GM18517 (cell line): ENCODE measurements at regions not wholly inside any gene's neighbourhood (a gene's known extent, or its start where the extent isn't known, plus 50 kb on each side); places are given as distances from the start of the nearest gene placed in this dataset.

ENCODE experiments used
- ATAC-seq: cut with Tn5 transposase; IDR thresholded peaks from one replicate; pipeline ENCODE4 v1.9.1; 2021; ENCODE audit warnings: mild to moderate bottlenecking, moderate library complexity; ENCODE audit not compliant: unreplicated experiment

GRCh38 chrX:9189286-9189685 lies 155.4 kb upstream of the FAM9B start:
- no peak for ATAC-seq

GRCh38 chrX:9191392-9191791 lies 157.5 kb upstream of the FAM9B start:
- no peak for ATAC-seq

- no peak for ATAC-seq
These were observed 161.4 kb upstream of the FAM9B start for GRCh38 chrX:9195199-9195880.

- ATAC-seq: no peak
These were observed 163.2 kb upstream of the FAM9B start for GRCh38 chrX:9196961-9197640.

GRCh38 chrX:9204560-9204959 lies 170.6 kb upstream of the FAM9B start:
- no peak for ATAC-seq

GRCh38 chrX:9205599-9206223 lies 171.8 kb upstream of the FAM9B start:
- no peak for ATAC-seq

- ATAC-seq: no peak
These were observed 173.2 kb upstream of the FAM9B start for GRCh38 chrX:9207142-9207541.

GRCh38 chrX:9211269-9211668 lies 177.3 kb upstream of the FAM9B start:
- ATAC-seq: no peak

GRCh38 chrX:9221781-9222180 lies 187.9 kb upstream of the FAM9B start:
- no peak for ATAC-seq

- no peak for ATAC-seq
These were observed 188.4 kb upstream of the FAM9B start for GRCh38 chrX:9222299-9222698.

- ATAC-seq: no peak
These were observed 193.3 kb upstream of the FAM9B start for GRCh38 chrX:9227276-9227675.

- no peak for ATAC-seq
These were observed 197.6 kb upstream of the FAM9B start for GRCh38 chrX:9231491-9231890.

GRCh38 chrX:9233141-9233540 lies 199.2 kb upstream of the FAM9B start:
- no peak for ATAC-seq

GRCh38 chrX:9234315-9234714 lies 200.4 kb upstream of the FAM9B start:
- ATAC-seq: no peak

- ATAC-seq: no peak
These were observed 201.8 kb upstream of the FAM9B start for GRCh38 chrX:9235722-9236121.

GRCh38 chrX:9240956-9241355 lies 207.0 kb upstream of the FAM9B start:
- no peak for ATAC-seq

GRCh38 chrX:9241427-9241826 lies 207.5 kb upstream of the FAM9B start:
- no peak for ATAC-seq

- no peak for ATAC-seq
These were observed 215.3 kb upstream of the FAM9B start for GRCh38 chrX:9249051-9249846.

GRCh38 chrX:9252182-9252581 lies 212.7 kb upstream of the TBL1X start:
- ATAC-seq: no peak

- ATAC-seq: no peak
These were observed 211.6 kb upstream of the TBL1X start for GRCh38 chrX:9253211-9253610.

- no peak for ATAC-seq
These were observed 207.0 kb upstream of the TBL1X start for GRCh38 chrX:9257718-9258420.
